Gastroesophageal sphincter (tissue), 4 donors: ENCODE measurements at regions not wholly inside any gene's neighbourhood (a gene's known extent, or its start where the extent isn't known, plus 50 kb on each side); places are given as distances from the start of the nearest gene placed in this dataset.

ENCODE experiments used
- ATAC-seq: fragments of 150-250 bp; one replicate; pipeline ENCODE4 v1.9.1; 2016; ENCODE audit warnings: mild to moderate bottlenecking, moderate library complexity
- H3K27ac ChIP-seq, 4 donors: fragments of 200-600 bp; sonication (generic) in 3 of 4; 1 replicate in 3 of 4; 2 replicates in 1 of 4; pipeline ENCODE4 v1.5.1; 2016 to 2019
- H3K27me3 ChIP-seq: fragments of 200-600 bp; sonication (generic); one replicate; pipeline ENCODE4 v1.5.1; 2019
- H3K36me3 ChIP-seq, 2 donors: fragments of 200-600 bp; sonication (generic); one replicate each; pipeline ENCODE4 v1.5.1; 2019; ENCODE audit warnings: control low read depth in 1 of 2
- H3K4me1 ChIP-seq, 3 donors: fragments of 200-600 bp; sonication (generic); 1 replicate in 2 of 3; 2 replicates in 1 of 3; pipeline ENCODE4 v1.5.1; 2016 to 2019; ENCODE audit warnings: control low read depth in 2 of 3
- H3K4me3 ChIP-seq, 2 donors: fragments of 200-600 bp; sonication (generic); one replicate each; pipeline ENCODE4 v1.5.1; 2019; ENCODE audit warnings: mild to moderate bottlenecking in 1 of 2, moderate library complexity in 1 of 2
- H3K9me3 ChIP-seq, 3 donors: fragments of 200-600 bp; sonication (generic); one replicate each; pipeline ENCODE4 v1.5.1; 2017 to 2019; ENCODE audit warnings: control low read depth in 2 of 3
- CTCF ChIP-seq, 4 experiments: fragments of 200-600 bp in 2 of 4; fragments of 450-650 bp in 2 of 4; sonication (generic) in 1 of 4; IDR thresholded peaks; one replicate each; pipeline ENCODE4 v1.5.1; 2017 to 2019; ENCODE audit warnings: antibody characterized with exemption in 4 of 4, mild to moderate bottlenecking in 2 of 4, moderate library complexity in 2 of 4
- EP300 ChIP-seq: sonication (generic); formaldehyde crosslinking; IDR thresholded peaks from one replicate; pipeline ENCODE4 v1.6.1; 2017; ENCODE audit warnings: antibody characterized with exemption, mild to moderate bottlenecking
- POLR2A ChIP-seq, 2 donors: fragments of 450-650 bp; IDR thresholded peaks; one replicate each; pipeline ENCODE4 v1.6.1; 2017; ENCODE audit warnings: antibody characterized with exemption in 2 of 2, mild to moderate bottlenecking in 2 of 2, moderate library complexity in 1 of 2
- POLR2AphosphoS5 ChIP-seq: sonication (generic); formaldehyde crosslinking; IDR thresholded peaks from one replicate; pipeline ENCODE4 v1.6.1; 2017; ENCODE audit warnings: antibody characterized with exemption
- WGBS, 2 donors: methylation state at CpG; one replicate each; pipeline ENCODE4 v1.1.5; 2018; ENCODE audit warnings: low coverage in 1 of 2; 5-methylcytosine and 5-hydroxymethylcytosine counted together

GRCh38 chr4:157763490-157763889 is 409.3 kb downstream of the GASK1B start:
- H3K36me3 ChIP-seq, result no peaks in the 10 kb centered on the region
- 67 to 77% methylated on average over 1 of the region's 1 CpG for WGBS, 2 donors
- no peaks in the 10 kb centered on the region for H3K9me3 ChIP-seq
- TF ChIP-seq POLR2AphosphoS5 (no peak), EP300 (no peak), CTCF (IDR thresholded peaks at IDR 0.05) (no peak), POLR2A (IDR thresholded peaks at IDR 0.05) (no peak)
- H3K27ac ChIP-seq, result no peak overlapping the region
- no peak for ATAC-seq
- H3K4me3 ChIP-seq, result no peak overlapping the region
- H3K4me1 ChIP-seq, result no peaks in the 10 kb centered on the region
- H3K27me3 ChIP-seq, result peaks cover 3% of the 10 kb centered on the region

- no peak overlapping the region for H3K27ac ChIP-seq
- no peaks in the 10 kb centered on the region for H3K36me3 ChIP-seq
- no peaks in the 10 kb centered on the region for H3K4me1 ChIP-seq
- no peaks in the 10 kb centered on the region for H3K27me3 ChIP-seq
- ATAC-seq, result no peak
- no peak overlapping the region for H3K4me3 ChIP-seq
- no peak for TF ChIP-seq POLR2AphosphoS5
- TF ChIP-seq EP300, result no peak
- TF ChIP-seq CTCF (IDR thresholded peaks at IDR 0.05), result no peak
- TF ChIP-seq POLR2A (IDR thresholded peaks at IDR 0.05), result no peak
- WGBS, 2 donors, result 71 to 83% methylated on average over 2 of the region's 2 CpGs
- no peaks in the 10 kb centered on the region for H3K9me3 ChIP-seq
Observed at GRCh38 chr4:157754410-157754809, 418.4 kb downstream of the GASK1B start.

- H3K27ac ChIP-seq, result no peak overlapping the region
- no peak overlapping the region for H3K4me3 ChIP-seq
- no peaks in the 10 kb centered on the region for H3K36me3 ChIP-seq
- no peaks in the 10 kb centered on the region for H3K4me1 ChIP-seq
- ATAC-seq, result no peak
- TF ChIP-seq CTCF (IDR thresholded peaks at IDR 0.05), result no peak
- TF ChIP-seq POLR2AphosphoS5, result no peak
- no peak for TF ChIP-seq POLR2A (IDR thresholded peaks at IDR 0.05)
- TF ChIP-seq EP300, result no peak
- 54 to 58% methylated on average over 2 of the region's 2 CpGs for WGBS, 2 donors
- no peaks in the 10 kb centered on the region for H3K27me3 ChIP-seq
- no peaks in the 10 kb centered on the region for H3K9me3 ChIP-seq
Observed at GRCh38 chr4:157751631-157752030, 421.2 kb downstream of the GASK1B start.

GRCh38 chr4:157741642-157742041 is 431.2 kb downstream of the GASK1B start:
- H3K4me3 ChIP-seq, result no peak overlapping the region
- no peak for TF ChIP-seq CTCF (IDR thresholded peaks at IDR 0.05)
- TF ChIP-seq EP300, result no peak
- TF ChIP-seq POLR2A (IDR thresholded peaks at IDR 0.05), result no peak
- no peak for TF ChIP-seq POLR2AphosphoS5
- 33% methylated on average over 1 of the region's 1 CpG; no CpG with 5 or more reads in 1 of the 2 donors for whole genome bisulfite sequencing, 2 donors

GRCh38 chr4:157739242-157739641 is 433.6 kb downstream of the GASK1B start:
- H3K4me1 ChIP-seq, result no peaks in the 10 kb centered on the region
- no peaks in the 10 kb centered on the region for H3K27me3 ChIP-seq
- no peaks in the 10 kb centered on the region for H3K36me3 ChIP-seq
- no peaks in the 10 kb centered on the region for H3K9me3 ChIP-seq
- WGBS, 2 donors, result 30 to 45% methylated on average over 2 of the region's 2 CpGs
- no peak overlapping the region for H3K4me3 ChIP-seq
- TF ChIP-seq EP300 (no peak), CTCF (IDR thresholded peaks at IDR 0.05) (no peak), POLR2A (IDR thresholded peaks at IDR 0.05) (no peak), POLR2AphosphoS5 (no peak)
- H3K27ac ChIP-seq, result no peak overlapping the region
- ATAC-seq, result no peak

More at GRCh38 chr4:157741642-157742041, 431.2 kb downstream of the GASK1B start:
- H3K27me3 ChIP-seq, result no peaks in the 10 kb centered on the region
- no peak overlapping the region for H3K27ac ChIP-seq
- ATAC-seq, result no peak
- no peaks in the 10 kb centered on the region for H3K36me3 ChIP-seq
- H3K9me3 ChIP-seq, result no peaks in the 10 kb centered on the region
- H3K4me1 ChIP-seq, result no peaks in the 10 kb centered on the region
